K562 (cell line): ENCODE measurements at regions not wholly inside any gene's neighbourhood (a gene's known extent, or its start where the extent isn't known, plus 50 kb on each side); places are given as distances from the start of the nearest gene placed in this dataset.

Experiments
- ATAC-seq: fragments of 200-7000 bp; cut with Tn5 transposase; 3 replicates; pipeline ENCODE4 v1.9.1; 2020; ENCODE audit warnings: moderate library complexity
- BruUV-seq: library from RNA; stranded (reverse); fragments of 400-500 nt; replicated peaks from 2 replicates; lab custom pipeline; 2021; lab: Mats Ljungman, UMichigan
- CTCF ChIA-PET: fragments of 300-600 bp; formaldehyde crosslinking; extraction: SDS; loops from one replicate; lab custom pipeline; 2021; ENCODE audit warnings: low intra/inter-chr PET ratio; lab: Yijun Ruan, JAX
- POLR2A ChIA-PET: fragments of 300-600, 350-650 bp; sonication (Branson Sonifier 250); formaldehyde crosslinking; extraction: SDS; loops from one replicate; lab custom pipeline; 2021; ENCODE audit warnings: antibody characterized with exemption, inconsistent platforms; lab: Yijun Ruan, JAX
- DNase-seq, 4 experiments: peaks; one replicate each; pipeline versions ENCODE4 v3.0.0 to v3.0.0-alpha.2; 2011 to 2018; ENCODE audit warnings: low spot score in 3 of 4, mixed read lengths in 3 of 4; ENCODE audit errors: extremely low read depth in 1 of 4
- FAIRE-seq: peaks from 2 replicates; lab custom pipeline; 2011; peaks lifted over from hg19 to GRCh38; lab: Jason Lieb, UNC
- H2AFZ ChIP-seq: 2 replicates; pipeline ENCODE4 v1.6.0; 2011; ENCODE audit warnings: low read depth, low read length, control low read depth, inconsistent platforms
- H3K27ac ChIP-seq: fragments of 200-600 bp; 3 replicates; pipeline ENCODE4 v1.8.0; 2011; ENCODE audit warnings: low read depth, mild to moderate bottlenecking, control low read depth, inconsistent platforms, low read length, moderate library complexity, mixed read lengths; ENCODE audit errors: extremely low read depth
- H3K27me3 ChIP-seq, 2 experiments: fragments of 300-600 bp in 1 of 2; 2 replicates in 1 of 2; 3 replicates in 1 of 2; pipeline versions ENCODE4 v1.6.0 to v1.8.0; 2011; ENCODE audit warnings: inconsistent platforms in 2 of 2, low read length in 2 of 2, mild to moderate bottlenecking in 1 of 2, mixed read lengths in 1 of 2, moderate library complexity in 1 of 2; ENCODE audit not compliant: control insufficient read depth in 2 of 2, insufficient read depth in 2 of 2
- H3K36me3 ChIP-seq: fragments of 300-600 bp; 3 replicates; pipeline ENCODE4 v1.8.0; 2011; ENCODE audit warnings: mild to moderate bottlenecking, low read length, inconsistent platforms; ENCODE audit not compliant: control insufficient read depth, insufficient read depth
- H3K4me1 ChIP-seq, 2 experiments: fragments of 200-600 bp in 1 of 2; replicated peaks in 1 of 2; 2 replicates in 1 of 2; 3 replicates in 1 of 2; pipeline versions ENCODE4 v1.5.1 to v1.8.0; 2011; ENCODE audit warnings: inconsistent platforms in 2 of 2, low read length in 2 of 2, mild to moderate bottlenecking in 1 of 2, mixed read lengths in 1 of 2, moderate library complexity in 1 of 2; ENCODE audit not compliant: control insufficient read depth in 2 of 2, insufficient read depth in 2 of 2
- H3K4me2 ChIP-seq: 2 replicates; pipeline ENCODE4 v1.6.1; 2011; ENCODE audit warnings: low read length, control low read depth, inconsistent platforms, mixed read lengths; ENCODE audit not compliant: insufficient read depth
- H3K4me3 ChIP-seq: fragments of 200-600 bp; sonication (generic), shearing (Covaris generic); 2 replicates; pipeline ENCODE4 v1.5.1; 2016; ENCODE audit warnings: control low read depth, inconsistent platforms
- H3K79me2 ChIP-seq: fragments of 200-600 bp; 3 replicates; pipeline ENCODE4 v1.8.0; 2011; ENCODE audit warnings: low read length, inconsistent platforms; ENCODE audit not compliant: control insufficient read depth, insufficient read depth
- H3K9ac ChIP-seq, 2 experiments: 2 replicates each; pipeline versions ENCODE4 v1.6.0 to v1.6.1; 2011; ENCODE audit warnings: low read depth in 2 of 2, low read length in 2 of 2, control low read depth in 1 of 2, inconsistent platforms in 1 of 2, mild to moderate bottlenecking in 1 of 2, mixed read lengths in 1 of 2; ENCODE audit not compliant: insufficient read depth in 1 of 2
- H3K9me1 ChIP-seq: one replicate; pipeline ENCODE4 v1.6.0; 2011; ENCODE audit warnings: inconsistent platforms, mild to moderate bottlenecking, low read length, moderate library complexity; ENCODE audit not compliant: control insufficient read depth, insufficient read depth
- H3K9me3 ChIP-seq: replicated peaks from 2 replicates; pipeline ENCODE4 v1.5.1; 2011; ENCODE audit warnings: low read depth, low read length, inconsistent platforms; ENCODE audit not compliant: control insufficient read depth, insufficient read depth
- H4K20me1 ChIP-seq: replicated peaks from 2 replicates; pipeline ENCODE4 v1.6.1; 2011; ENCODE audit warnings: low read length, inconsistent platforms, mixed read lengths; ENCODE audit not compliant: control insufficient read depth, insufficient read depth
- BCOR ChIP-seq: fragments of 450-650 bp; IDR thresholded peaks from 2 replicates; pipeline ENCODE4 v1.6.1; 2016
- DMBX1 ChIP-seq: fragments of 250-450 bp; sonication (Bioruptor Pico); IDR thresholded peaks from 2 replicates; pipeline ENCODE4 v1.8.0; 2022; ENCODE audit warnings: inconsistent platforms, mild to moderate bottlenecking, moderate library complexity, borderline replicate concordance
- HNRNPUL1 ChIP-seq: fragments of 200-400 bp; formaldehyde crosslinking; IDR thresholded peaks from 2 replicates; pipeline ENCODE4 v1.6.1; 2017; ENCODE audit warnings: low read length
- KAT7 ChIP-seq: sonication (generic); formaldehyde crosslinking; IDR thresholded peaks from 2 replicates; pipeline ENCODE4 v1.8.0; 2022; ENCODE audit warnings: missing genetic modification reagents, mild to moderate bottlenecking, borderline replicate concordance
- NCOA6 ChIP-seq: fragments of 450-650 bp; IDR thresholded peaks from 2 replicates; pipeline ENCODE4 v1.6.1; 2017; ENCODE audit warnings: mild to moderate bottlenecking
- PREB ChIP-seq: sonication (generic); formaldehyde crosslinking; IDR thresholded peaks from 2 replicates; pipeline ENCODE4 v1.8.1; 2023; ENCODE audit warnings: mild to moderate bottlenecking, missing genetic modification reagents
- SMARCB1 ChIP-seq: IDR thresholded peaks from 2 replicates; pipeline ENCODE4 v1.6.1; 2011; ENCODE audit warnings: improper control_type of control experiment, low read depth; ENCODE audit not compliant: insufficient read length
- ZNF197 ChIP-seq: fragments of 200-800 bp; sonication (Bioruptor generic); IDR thresholded peaks from 2 replicates; pipeline ENCODE4 v1.6.1; 2016; ENCODE audit warnings: low read depth, missing genetic modification characterization, missing compliant biosample characterization
- WGBS: fragments of 100-300 bp; shearing (Covaris generic); methylation state at CpG from one replicate; pipeline ENCODE4 v1.1.6; 2016; ENCODE audit warnings: low coverage, mixed read lengths; ENCODE audit not compliant: insufficient coverage; ENCODE audit errors: missing lambda C conversion rate; 5-methylcytosine and 5-hydroxymethylcytosine counted together
- in situ Hi-C: fragments of 300-500 bp; cut with MboI; formaldehyde crosslinking; loops from 4 replicates; pipeline ENCODE4 v1.15.0; 2018; ENCODE audit warnings: inconsistent platforms, mixed read lengths
- intact Hi-C: fragments of 100-400 bp; cut with micrococcal nuclease; formaldehyde crosslinking; loops from 2 replicates; pipeline ENCODE4 v1.14.2; 2022

- Histone ChIP-seq H3K9me1 (no peaks in the 10 kb centered on the region), H3K27ac (no peak overlapping the region), H3K27me3 (peaks cover 4 to 15% of the 10 kb centered on the region in 2 experiments; a peak in 3 of 5 replicates), H4K20me1 (no peaks in the 10 kb centered on the region), H2AFZ (no peak overlapping the region), H3K9me3 (no peaks in the 10 kb centered on the region), H3K36me3 (no peaks in the 10 kb centered on the region), H3K4me1 (peaks cover 0 to 8% of the 10 kb centered on the region in 2 experiments; a peak in 3 of 5 replicates), H3K4me3 (no peak overlapping the region), H3K9ac (no peak overlapping the region), H3K79me2 (no peaks in the 10 kb centered on the region), H3K4me2 (no peak overlapping the region)
- in situ Hi-C loops (no loop called here), intact Hi-C loops (loop anchor here (10.0 kb wide), 1 partner anchor 141 kb away; no protein-coding TSS in a partner anchor)
- BruUV-seq: no TSS peak
- ATAC-seq (no peak), DNase-seq (no peak), FAIRE-seq (no peak)
- ChIA-PET POLR2A (interaction anchor here (0.6 kb wide), 1 partner anchor 72 kb away, joined by 3 read pairs; no protein-coding TSS in a partner anchor), CTCF (no interaction called here)
- WGBS: 20% methylated on average over 3 of the region's 3 CpGs
- no peak for TF ChIP-seq BCOR
- TF ChIP-seq PREB (CRISPR knock-in tag): no peak
- TF ChIP-seq NCOA6: no peak
- no peak for TF ChIP-seq ZNF197
- TF ChIP-seq KAT7: no peak
- no peak for TF ChIP-seq HNRNPUL1
- TF ChIP-seq DMBX1 (CRISPR knock-in tag): no peak
- no peak for TF ChIP-seq SMARCB1
These were observed 115.2 kb upstream of the RAP1B start for GRCh38 chr12:68495336-68496070.
